H9 (cell line): ENCODE measurements at regions not wholly inside any gene's neighbourhood (a gene's known extent, or its start where the extent isn't known, plus 50 kb on each side); places are given as distances from the start of the nearest gene placed in this dataset.

Source experiments
- DNase-seq: peaks from one replicate; pipeline ENCODE4 v3.0.0-alpha.2; 2017
- H2AFZ ChIP-seq: one replicate; pipeline ENCODE4 v1.6.1; 2013; ENCODE audit warnings: mild to moderate bottlenecking, low read length, control low read depth, moderate library complexity
- H2AK5ac ChIP-seq: 2 replicates; pipeline ENCODE4 v1.6.1; 2013; ENCODE audit warnings: low read length, control low read depth, mixed read lengths; ENCODE audit not compliant: insufficient read length
- H2BK120ac ChIP-seq: one replicate; pipeline ENCODE4 v1.6.1; 2013; ENCODE audit warnings: low read depth, mild to moderate bottlenecking, low read length, control low read depth, inconsistent platforms; ENCODE audit not compliant: poor library complexity, severe bottlenecking
- H2BK12ac ChIP-seq: 2 replicates; pipeline ENCODE4 v1.6.1; 2013; ENCODE audit warnings: low read length, control low read depth, mixed read lengths, low read depth; ENCODE audit not compliant: insufficient read length
- H2BK15ac ChIP-seq: 2 replicates; pipeline ENCODE4 v1.6.1; 2013; ENCODE audit warnings: low read depth, low read length, control low read depth
- H2BK20ac ChIP-seq: one replicate; pipeline ENCODE4 v1.6.1; 2013; ENCODE audit warnings: low read depth, mild to moderate bottlenecking, low read length, control low read depth, inconsistent platforms; ENCODE audit not compliant: poor library complexity, severe bottlenecking
- H2BK5ac ChIP-seq: 2 replicates; pipeline ENCODE4 v1.6.1; 2013; ENCODE audit warnings: low read length, control low read depth, mixed read lengths; ENCODE audit not compliant: insufficient read length
- H3K14ac ChIP-seq: 2 replicates; pipeline ENCODE4 v1.6.1; 2013; ENCODE audit warnings: low read length, control low read depth; ENCODE audit not compliant: insufficient read depth
- H3K18ac ChIP-seq: 2 replicates; pipeline ENCODE4 v1.6.1; 2013; ENCODE audit warnings: low read depth, mild to moderate bottlenecking, mixed read lengths, low read length, control low read depth; ENCODE audit not compliant: insufficient read length
- H3K23ac ChIP-seq: 2 replicates; pipeline ENCODE4 v1.6.1; 2013; ENCODE audit warnings: low read length, control low read depth, mixed read lengths, low read depth; ENCODE audit not compliant: insufficient read length
- H3K23me2 ChIP-seq: 2 replicates; pipeline ENCODE4 v1.6.1; 2013; ENCODE audit warnings: low read depth, mild to moderate bottlenecking, mixed read lengths, low read length, control low read depth; ENCODE audit not compliant: insufficient read length, poor library complexity, severe bottlenecking
- H3K27ac ChIP-seq: 2 replicates; pipeline ENCODE4 v1.5.1; 2013; ENCODE audit warnings: low read length, control low read depth, mixed read lengths, low read depth; ENCODE audit not compliant: insufficient read length
- H3K27me3 ChIP-seq: 2 replicates; pipeline ENCODE4 v1.6.1; 2013; ENCODE audit warnings: low read length, control low read depth, inconsistent platforms; ENCODE audit not compliant: insufficient read depth
- H3K4ac ChIP-seq: 2 replicates; pipeline ENCODE4 v1.6.1; 2013; ENCODE audit warnings: low read depth, mild to moderate bottlenecking, control low read depth, inconsistent platforms, low read length, moderate library complexity
- H3K4me1 ChIP-seq: 2 replicates; pipeline ENCODE4 v1.6.1; 2013; ENCODE audit warnings: low read length, control low read depth, inconsistent platforms; ENCODE audit not compliant: insufficient read depth
- H3K4me2 ChIP-seq: 2 replicates; pipeline ENCODE4 v1.6.1; 2013; ENCODE audit warnings: low read length, control low read depth, mixed read lengths; ENCODE audit not compliant: insufficient read length, insufficient read depth
- H3K56ac ChIP-seq: 2 replicates; pipeline ENCODE4 v1.6.1; 2013; ENCODE audit warnings: low read depth, mild to moderate bottlenecking, mixed read lengths, low read length, control low read depth; ENCODE audit not compliant: insufficient read length
- H3K79me1 ChIP-seq: 2 replicates; pipeline ENCODE4 v1.6.1; 2013; ENCODE audit warnings: low read depth, mild to moderate bottlenecking, moderate library complexity, low read length, control low read depth, inconsistent platforms; ENCODE audit not compliant: insufficient read depth, poor library complexity, severe bottlenecking
- H3K79me2 ChIP-seq: 2 replicates; pipeline ENCODE4 v1.6.1; 2013; ENCODE audit warnings: low read length, control low read depth, inconsistent platforms; ENCODE audit not compliant: insufficient read depth
- H3K9ac ChIP-seq: 2 replicates; pipeline ENCODE4 v1.6.1; 2013; ENCODE audit warnings: low read length, control low read depth, mixed read lengths; ENCODE audit not compliant: insufficient read length; ENCODE audit errors: extremely low read depth
- H3K9me3 ChIP-seq: one replicate; pipeline ENCODE4 v1.6.1; 2013; ENCODE audit warnings: low read depth, low read length, inconsistent platforms; ENCODE audit not compliant: control insufficient read depth
- H3T11ph ChIP-seq: one replicate; pipeline ENCODE4 v1.6.1; 2013; ENCODE audit warnings: mild to moderate bottlenecking, low read length, control low read depth, inconsistent platforms
- H4K20me1 ChIP-seq: one replicate; pipeline ENCODE4 v1.6.1; 2013; ENCODE audit not compliant: control insufficient read depth, insufficient read length, insufficient read depth
- H4K5ac ChIP-seq: 2 replicates; pipeline ENCODE4 v1.6.1; 2013; ENCODE audit warnings: low read depth, mild to moderate bottlenecking, mixed read lengths, low read length, control low read depth; ENCODE audit not compliant: insufficient read length
- H4K8ac ChIP-seq: replicated peaks from 2 replicates; pipeline ENCODE4 v1.6.1; 2013; ENCODE audit warnings: low read length, control low read depth, mixed read lengths, low read depth; ENCODE audit not compliant: insufficient read length
- H4K91ac ChIP-seq: 2 replicates; pipeline ENCODE4 v1.6.1; 2013; ENCODE audit warnings: low read depth, mild to moderate bottlenecking, moderate library complexity, mixed read lengths, low read length, control low read depth; ENCODE audit not compliant: insufficient read length
- H3K27ac Mint-ChIP-seq, 3 experiments: 2 replicates in 2 of 3; 3 replicates in 1 of 3; pipeline ENCODE4 v1.8.0; 2020 to 2021; ENCODE audit warnings: mixed read lengths in 3 of 3, mild to moderate bottlenecking in 1 of 3, moderate library complexity in 1 of 3
- H3K27me3 Mint-ChIP-seq: 2 replicates; pipeline ENCODE4 v1.8.0; 2021; ENCODE audit warnings: low read depth, mild to moderate bottlenecking, moderate library complexity, mixed read lengths
- H3K36me3 Mint-ChIP-seq, 3 experiments: 2 replicates in 2 of 3; 3 replicates in 1 of 3; pipeline ENCODE4 v1.8.0; 2020 to 2021; ENCODE audit warnings: low read depth in 3 of 3, mixed read lengths in 3 of 3; ENCODE audit not compliant: insufficient read depth in 1 of 3
- H3K4me1 Mint-ChIP-seq, 2 experiments: 2 replicates each; pipeline ENCODE4 v1.8.0; 2020; ENCODE audit warnings: mixed read lengths in 2 of 2
- H3K4me3 Mint-ChIP-seq, 2 experiments: 2 replicates in 1 of 2; 3 replicates in 1 of 2; pipeline ENCODE4 v1.8.0; 2020 to 2021; ENCODE audit warnings: mild to moderate bottlenecking in 2 of 2, mixed read lengths in 2 of 2, moderate library complexity in 1 of 2
- H3K9me3 Mint-ChIP-seq, 2 experiments: 2 replicates in 1 of 2; 3 replicates in 1 of 2; pipeline ENCODE4 v1.8.0; 2020; ENCODE audit warnings: mild to moderate bottlenecking in 2 of 2, mixed read lengths in 2 of 2, moderate library complexity in 1 of 2
- CTCF ChIP-seq: fragments of 200-600 bp; sonication (generic); conservative IDR thresholded peaks from 3 replicates; pipeline ENCODE4 v1.8.0; 2021; ENCODE audit warnings: antibody characterized with exemption, mild to moderate bottlenecking
- WGBS: extraction: QIAGEN DNeasy Blood & Tissue Kit; methylation state at CpG from one replicate; pipeline ENCODE4 v1.1.7; 2013; ENCODE audit warnings: missing lambda C conversion rate, low lambda C conversion rate, mixed read lengths; ENCODE audit not compliant: insufficient read length; ENCODE audit errors: extremely low coverage; 5-methylcytosine and 5-hydroxymethylcytosine counted together

- H2BK20ac ChIP-seq = no peak overlapping the region
- Mint-ChIP-seq H3K27ac (no peak overlapping the region), H3K27me3 (no peaks in the 10 kb centered on the region), H3K4me1 (no peaks in the 10 kb centered on the region), H3K9me3 (no peaks in the 10 kb centered on the region), H3K36me3 (no peaks in the 10 kb centered on the region), H3K4me3 (no peak overlapping the region)
- no peak overlapping the region for H3K27ac ChIP-seq
- H2BK15ac ChIP-seq = no peak overlapping the region
- no peaks in the 10 kb centered on the region for H3K4me1 ChIP-seq
- H3K23ac ChIP-seq = no peak overlapping the region
- no peak overlapping the region for H2AK5ac ChIP-seq
- no peaks in the 10 kb centered on the region for H3K23me2 ChIP-seq
- no peaks in the 10 kb centered on the region for H3K9me3 ChIP-seq
- no peak overlapping the region for H3K4me2 ChIP-seq
- no peak overlapping the region for H4K8ac ChIP-seq
- H3K79me1 ChIP-seq = no peaks in the 10 kb centered on the region
- TF ChIP-seq CTCF = no peak
- no peaks in the 10 kb centered on the region for H3K27me3 ChIP-seq
- no peak overlapping the region for H3T11ph ChIP-seq
- no peak overlapping the region for H3K4ac ChIP-seq
- no peak overlapping the region for H4K91ac ChIP-seq
- H3K14ac ChIP-seq = no peak overlapping the region
- no peak overlapping the region for H2AFZ ChIP-seq
- H2BK5ac ChIP-seq = no peak overlapping the region
- no peak overlapping the region for H3K56ac ChIP-seq
- DNase-seq = no peak
- H3K9ac ChIP-seq = no peak overlapping the region
- no peaks in the 10 kb centered on the region for H3K79me2 ChIP-seq
- no peak overlapping the region for H2BK120ac ChIP-seq
- no peak overlapping the region for H4K5ac ChIP-seq
- H2BK12ac ChIP-seq = no peak overlapping the region
- no peak overlapping the region for H3K18ac ChIP-seq
- no CpG with 5 or more reads among the region's 3 CpGs for WGBS
- no peaks in the 10 kb centered on the region for H4K20me1 ChIP-seq
Observed at GRCh38 chr6:140846503-140847261, 1286.0 kb upstream of the GJE1 start.
